ENCODE measurements at regions not wholly inside any gene's neighbourhood (a gene's known extent, or its start where the extent isn't known, plus 50 kb on each side); places are given as distances from the start of the nearest gene placed in this dataset.
"Not testable (repeated sequence)": the region's sequence is repeated elsewhere in the genome, so short reads cannot be mapped to it uniquely, and the experiment has no call there.

DNA sequence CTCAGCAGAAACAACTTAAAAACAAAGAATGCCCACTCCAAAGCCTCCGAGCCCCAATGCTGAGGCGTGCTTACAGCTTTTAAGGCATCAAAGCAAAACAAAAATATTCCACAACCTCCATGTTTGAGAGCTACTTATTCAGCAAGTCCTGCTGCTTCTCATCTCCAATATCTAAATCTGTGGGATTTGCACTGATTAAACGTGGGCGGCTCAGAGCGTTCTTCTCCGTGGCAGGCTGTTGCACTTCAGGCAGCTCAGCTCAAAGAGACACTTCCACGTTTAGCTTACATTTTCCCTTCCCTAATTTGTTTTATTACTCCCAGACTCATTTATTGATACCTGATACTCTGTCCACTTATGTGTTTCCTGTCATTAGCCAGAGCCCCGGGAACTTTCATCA, 282.6 kb upstream of the MCTP2 start:
- no peak for DNase-seq (ENCODE audit: low spot score)

DNA sequence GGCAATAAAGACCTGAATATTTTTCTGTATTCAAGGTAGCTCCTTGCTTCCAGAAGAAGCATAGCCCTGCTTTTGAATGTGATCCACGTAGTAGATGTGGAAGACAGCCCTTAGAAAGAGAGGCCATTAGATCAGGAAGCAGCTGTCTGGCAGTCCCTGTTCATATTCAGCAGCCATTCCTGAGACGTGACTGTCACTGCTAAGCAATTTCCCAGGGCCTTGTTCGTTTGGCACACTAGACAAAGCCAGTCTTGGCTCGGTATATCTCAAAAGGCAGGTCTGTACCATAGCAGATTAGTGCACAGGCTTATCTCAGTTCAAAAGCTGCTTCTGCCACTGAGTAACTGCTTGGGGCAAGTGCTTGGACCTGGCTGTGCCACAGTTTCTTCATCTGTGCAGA, 287.8 kb upstream of the MCTP2 start:
- DNase-seq (ENCODE audit: low spot score), result no peak

DNA sequence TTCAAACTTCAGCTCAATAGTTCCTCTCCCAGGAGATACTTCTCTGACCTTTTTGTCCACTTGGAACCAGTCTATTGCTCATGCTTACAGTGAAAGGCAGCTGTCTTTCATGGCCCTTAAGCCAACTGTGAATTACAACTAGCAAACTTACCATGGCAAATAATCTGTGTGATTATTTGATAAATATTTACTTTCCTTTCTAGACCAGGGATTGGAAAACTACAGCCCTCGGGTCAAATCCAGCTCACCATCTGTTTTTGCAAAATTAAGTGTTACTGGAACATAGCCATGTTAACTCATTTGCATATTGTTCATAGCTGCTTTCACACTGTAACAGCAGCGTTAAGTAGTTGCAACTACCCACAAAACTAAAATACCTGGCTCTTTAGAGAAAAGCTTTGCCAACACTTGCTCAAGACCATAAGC, 289.1 kb upstream of the MCTP2 start:
- DNase-seq (ENCODE audit: low spot score), result no peak

DNA sequence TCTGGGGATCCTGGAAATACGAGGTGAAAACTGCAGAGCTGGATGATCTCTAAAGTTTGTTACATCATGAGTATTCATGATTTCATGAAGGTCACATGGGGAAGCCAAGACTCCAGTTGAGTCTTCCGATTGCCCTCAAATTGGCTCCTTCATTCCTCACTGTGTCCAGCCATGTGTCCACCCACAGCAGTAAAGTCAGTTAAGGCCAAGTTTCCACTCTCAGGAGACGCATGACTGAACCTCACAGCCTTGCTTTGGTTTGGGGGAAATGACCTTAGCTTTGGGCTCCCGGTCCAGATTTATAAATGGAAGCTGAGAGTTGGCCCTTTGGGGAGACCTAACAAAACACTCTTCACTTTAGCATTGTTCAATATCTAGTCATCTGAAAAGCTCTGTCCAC, 289.7 kb upstream of the MCTP2 start:
- no peak for DNase-seq (ENCODE audit: low spot score)

DNA sequence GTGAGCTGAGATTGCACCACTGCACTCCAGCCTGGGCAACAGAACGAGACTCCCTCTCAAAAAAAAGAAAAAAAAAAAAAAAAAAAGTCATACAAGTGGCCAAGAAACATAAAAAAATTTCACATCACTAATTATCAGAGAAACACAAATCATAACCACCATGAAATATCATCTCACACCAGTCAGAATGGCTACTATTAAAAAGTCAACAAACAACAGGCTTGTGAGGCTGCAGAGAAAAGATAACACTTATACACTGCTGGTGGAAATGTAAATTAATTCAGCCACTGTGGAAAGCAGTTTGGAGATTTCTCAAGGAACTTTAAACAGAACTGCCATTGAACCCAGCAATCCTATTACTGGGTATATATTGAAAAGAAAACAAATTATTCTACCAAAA, 291.1 kb upstream of the MCTP2 start:
- DNase-seq (ENCODE audit: low spot score), result no peak

DNA sequence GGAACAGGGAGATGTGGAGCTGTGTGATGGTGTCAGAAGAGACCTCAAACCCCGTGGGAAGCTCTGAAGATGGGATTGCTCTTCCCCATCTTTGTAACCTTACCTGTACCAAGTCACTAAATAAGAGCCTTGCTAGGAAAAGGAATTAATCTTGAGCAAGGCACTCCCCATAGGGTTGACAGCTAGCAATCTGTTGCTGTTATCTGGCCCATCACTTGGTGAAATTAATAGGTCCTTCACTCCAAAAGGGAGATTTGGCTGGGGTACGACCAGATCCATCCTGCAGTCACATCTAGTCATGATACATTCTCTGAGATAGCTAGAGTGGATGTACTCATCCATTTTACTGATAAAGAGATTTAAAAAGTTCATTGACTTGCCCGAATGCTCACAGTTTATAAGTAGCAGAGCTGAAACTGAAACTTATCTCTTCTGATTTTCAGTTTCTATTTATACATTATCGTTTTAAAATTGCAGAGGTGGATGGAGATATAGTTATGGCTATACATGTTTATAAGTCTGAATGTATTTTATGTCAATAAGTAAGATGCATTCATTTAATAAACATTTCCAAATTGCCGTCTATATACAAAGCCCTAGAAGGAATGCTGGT, 299.1 kb upstream of the MCTP2 start:
- no peak for DNase-seq (ENCODE audit: low spot score)

DNA sequence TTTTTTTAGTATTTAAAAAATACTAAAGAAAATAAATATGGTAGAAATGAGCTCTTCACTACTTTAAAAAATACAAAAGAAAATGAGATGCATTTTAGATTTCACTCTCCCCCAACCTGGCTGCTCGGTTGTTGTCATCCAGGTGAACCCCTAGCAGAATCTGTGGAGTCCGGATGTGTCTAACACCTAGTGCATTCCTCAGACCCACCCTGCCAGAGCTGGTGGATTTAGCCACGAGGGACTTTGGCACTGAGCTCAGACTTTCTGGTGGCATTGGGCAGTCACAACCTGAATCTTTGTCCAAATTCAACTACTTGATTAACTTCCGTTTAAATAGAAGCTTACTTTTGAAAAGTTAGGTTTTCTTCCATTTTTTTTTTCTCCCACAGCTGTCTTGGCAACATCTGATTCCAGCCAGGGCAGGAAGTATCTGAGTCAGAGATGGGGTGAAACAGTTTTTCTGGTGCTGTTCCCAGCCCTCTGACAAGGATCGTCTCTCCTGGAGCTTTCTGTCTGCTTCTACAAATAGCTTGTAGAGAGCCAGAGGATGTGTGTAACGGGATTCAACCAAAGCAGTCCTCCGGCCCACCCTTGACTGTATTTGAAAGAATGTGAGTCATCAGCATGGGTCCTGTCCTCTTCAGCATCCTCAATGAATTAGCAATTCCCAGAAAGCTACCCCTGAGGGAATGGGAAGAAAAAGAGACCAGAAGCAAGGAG, 301.8 kb upstream of the MCTP2 start:
- no peak for DNase-seq (ENCODE audit: low spot score)

DNA sequence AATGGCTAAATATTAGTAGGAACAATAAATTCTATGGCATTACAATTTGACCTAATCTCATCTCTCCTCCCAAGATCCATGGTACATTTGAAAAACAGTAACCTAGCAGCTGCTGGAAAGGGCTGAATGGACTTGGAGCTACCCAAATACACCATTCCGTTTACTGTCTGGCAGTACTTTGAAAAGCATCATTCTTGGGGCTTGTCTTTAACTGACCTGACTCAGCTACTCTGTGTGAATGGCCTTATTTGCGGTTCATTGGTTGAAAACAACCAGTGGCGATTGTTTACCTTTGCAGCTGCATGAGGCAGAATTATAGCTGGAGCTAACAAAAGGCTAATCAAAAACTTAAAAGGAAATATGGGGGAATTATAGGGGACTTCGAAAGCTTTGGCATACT, 311.2 kb upstream of the MCTP2 start:
- DNase-seq (ENCODE audit: low spot score), result no peak

DNA sequence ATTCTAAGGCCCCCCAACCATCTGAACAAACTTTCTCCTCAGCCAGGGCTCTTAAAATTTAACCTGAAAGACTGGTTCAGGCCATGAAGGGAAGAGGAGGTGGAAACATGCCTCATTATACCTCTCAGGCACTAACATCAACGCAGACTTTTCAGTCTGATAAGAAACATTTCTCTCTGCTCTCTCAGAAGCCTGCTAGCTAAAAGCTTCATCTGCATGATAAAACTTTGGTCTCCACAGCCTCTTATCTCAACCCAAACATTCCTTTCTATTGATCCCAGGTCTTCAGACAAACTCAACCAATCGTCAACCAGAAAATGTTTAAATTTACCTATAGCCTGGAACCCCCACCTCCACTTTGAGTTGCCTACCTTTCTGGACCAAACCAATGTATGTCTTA, 312.6 kb upstream of the MCTP2 start:
- DNase-seq (ENCODE audit: low spot score), result not testable (repeated sequence)

DNA sequence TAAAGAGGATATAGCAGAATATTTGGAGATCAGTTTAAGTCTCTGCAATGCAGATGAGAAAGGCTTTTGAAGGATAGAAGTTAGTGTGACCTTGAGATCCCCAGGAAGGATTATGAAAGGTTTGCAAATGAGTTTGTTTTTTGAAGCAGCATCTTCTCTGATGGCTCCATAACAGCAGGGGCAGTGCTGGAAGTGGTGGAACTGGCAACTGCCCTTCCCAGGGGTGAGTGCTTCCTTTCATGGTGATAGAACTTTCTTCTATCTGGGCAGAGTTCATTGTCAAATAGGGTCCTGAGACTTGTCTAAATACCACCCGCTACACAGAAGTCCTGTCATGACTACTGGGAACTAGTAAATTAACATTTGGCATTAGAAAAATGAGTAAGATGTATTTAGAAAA, 314.2 kb upstream of the MCTP2 start:
- no peak for DNase-seq (ENCODE audit: low spot score)

DNA sequence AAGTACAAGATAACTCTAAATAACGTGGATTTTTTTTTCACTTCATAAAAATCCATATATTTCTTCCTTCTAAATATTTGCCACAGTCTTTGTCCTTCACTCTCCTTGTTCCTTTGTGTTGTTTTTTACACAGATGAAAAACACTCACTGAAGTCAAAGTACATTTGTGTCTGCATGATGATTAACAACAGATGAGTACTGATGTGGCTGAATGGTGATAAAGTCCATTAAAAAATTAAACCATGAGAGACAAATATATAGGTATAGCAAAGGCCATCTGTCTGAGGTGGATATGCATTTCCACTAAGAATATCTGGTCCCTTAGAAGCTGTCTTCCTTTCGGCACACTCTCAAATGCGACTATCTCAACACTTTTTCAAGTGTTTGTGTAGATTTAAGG, 317.5 kb upstream of the MCTP2 start:
- DNase-seq (ENCODE audit: low spot score), result no peak

DNA sequence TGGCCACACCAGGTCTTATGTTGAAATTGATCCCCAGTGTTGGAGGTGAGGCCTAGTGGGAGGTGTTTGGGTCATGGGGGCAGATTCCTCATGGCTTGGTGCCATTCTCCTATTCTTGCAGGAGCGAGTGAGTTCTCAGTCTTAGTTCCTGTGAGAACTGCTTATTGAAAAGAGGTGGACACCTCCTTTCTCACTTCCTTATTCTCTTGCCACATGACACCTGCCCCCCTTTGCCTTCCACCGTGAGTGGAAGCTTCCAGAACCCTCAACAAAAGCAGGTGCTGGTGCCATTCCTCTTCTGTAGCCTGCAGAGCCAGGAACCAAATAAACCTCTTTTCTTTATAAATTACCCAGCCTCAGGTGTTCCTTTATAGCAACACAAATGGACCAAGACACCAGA, 318.1 kb upstream of the MCTP2 start:
- no peak for DNase-seq (ENCODE audit: low spot score)

DNA sequence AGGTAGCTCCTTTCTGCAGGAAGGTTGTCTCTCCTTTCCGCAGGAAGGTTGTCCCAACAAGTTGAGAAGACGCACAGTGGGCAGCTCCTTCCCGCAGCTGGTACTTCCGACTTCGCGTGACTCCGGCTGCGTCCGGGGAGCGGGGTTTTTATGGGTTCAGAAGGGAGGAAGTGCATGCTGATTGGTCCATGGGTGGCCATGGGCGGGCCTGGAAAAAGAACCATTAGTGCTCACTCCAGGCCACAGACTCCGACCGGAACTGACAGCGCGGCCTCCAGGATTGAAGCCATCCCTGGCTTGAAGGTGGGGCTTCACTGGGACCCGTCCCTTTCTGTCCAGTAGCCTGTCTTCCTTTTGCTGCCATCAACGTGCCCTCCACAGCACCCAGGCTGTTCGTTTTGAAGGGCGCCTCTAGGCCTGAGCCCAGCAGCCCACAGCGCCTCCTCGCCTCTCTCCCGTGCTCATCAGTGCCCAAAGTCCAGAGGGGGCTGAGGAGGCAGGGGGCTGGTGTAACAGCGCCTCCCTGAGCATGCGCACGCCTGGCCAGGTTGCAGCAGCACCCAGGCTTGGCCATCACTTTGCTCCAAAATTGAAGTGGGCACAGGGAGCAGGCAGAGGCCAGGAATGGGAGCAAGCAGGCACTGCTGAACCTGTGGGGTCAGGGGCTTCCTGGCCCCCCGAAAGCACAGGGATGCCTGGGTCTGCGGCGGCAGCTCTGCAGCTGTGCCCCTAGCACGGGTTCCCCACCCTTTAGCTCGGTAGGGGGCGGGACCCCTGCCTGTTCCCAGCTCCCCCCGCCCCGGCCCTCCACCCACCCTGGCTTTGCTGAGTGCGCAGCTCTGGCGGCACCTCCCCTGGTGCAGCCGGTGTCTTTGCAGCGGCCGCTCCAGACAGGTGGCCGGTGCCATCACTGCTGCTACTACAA, 330.6 kb upstream of the MCTP2 start:
- DNase-seq (ENCODE audit: low spot score), result no peak

DNA sequence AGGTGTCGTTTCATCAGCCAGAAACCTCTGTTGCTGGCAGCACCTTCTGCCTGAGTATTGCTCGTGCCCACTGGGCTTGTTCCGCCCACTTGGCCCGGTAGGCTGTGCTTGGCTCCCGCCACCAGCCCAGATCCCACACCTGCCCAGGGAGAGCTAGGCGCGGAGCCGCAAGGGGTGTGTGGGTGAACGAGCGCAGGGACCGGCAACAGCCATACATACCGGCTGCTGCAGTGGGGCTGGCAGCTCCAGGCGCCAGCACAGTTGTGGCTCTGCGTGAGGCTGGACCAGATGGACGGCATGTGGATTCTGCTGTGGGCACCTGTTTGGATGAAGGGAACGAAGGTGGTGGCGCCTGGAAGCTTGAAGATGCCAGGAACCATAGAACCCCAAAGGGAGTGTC, 331.5 kb upstream of the MCTP2 start:
- DNase-seq (ENCODE audit: low spot score), result no peak

DNA sequence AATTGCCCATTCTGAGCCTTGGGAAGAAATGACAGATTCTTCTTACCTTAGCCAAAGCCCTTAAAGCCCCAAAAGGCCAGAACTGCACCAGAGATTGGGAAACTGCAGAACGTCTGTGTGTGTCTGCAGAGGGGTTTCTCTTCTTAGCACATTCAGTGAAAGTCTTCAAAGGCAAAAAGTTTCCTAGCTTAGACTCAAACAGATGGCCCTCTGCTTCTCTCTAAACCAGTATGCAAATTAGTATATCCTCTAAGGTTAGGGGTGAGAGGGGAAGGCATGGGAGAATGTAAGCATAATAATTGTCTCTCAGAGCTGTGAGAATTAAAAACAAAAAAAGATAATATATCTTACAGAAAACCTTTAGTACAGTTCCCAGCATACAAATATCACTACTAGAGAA, 334.0 kb upstream of the MCTP2 start:
- DNase-seq (ENCODE audit: low spot score), result no peak

DNA sequence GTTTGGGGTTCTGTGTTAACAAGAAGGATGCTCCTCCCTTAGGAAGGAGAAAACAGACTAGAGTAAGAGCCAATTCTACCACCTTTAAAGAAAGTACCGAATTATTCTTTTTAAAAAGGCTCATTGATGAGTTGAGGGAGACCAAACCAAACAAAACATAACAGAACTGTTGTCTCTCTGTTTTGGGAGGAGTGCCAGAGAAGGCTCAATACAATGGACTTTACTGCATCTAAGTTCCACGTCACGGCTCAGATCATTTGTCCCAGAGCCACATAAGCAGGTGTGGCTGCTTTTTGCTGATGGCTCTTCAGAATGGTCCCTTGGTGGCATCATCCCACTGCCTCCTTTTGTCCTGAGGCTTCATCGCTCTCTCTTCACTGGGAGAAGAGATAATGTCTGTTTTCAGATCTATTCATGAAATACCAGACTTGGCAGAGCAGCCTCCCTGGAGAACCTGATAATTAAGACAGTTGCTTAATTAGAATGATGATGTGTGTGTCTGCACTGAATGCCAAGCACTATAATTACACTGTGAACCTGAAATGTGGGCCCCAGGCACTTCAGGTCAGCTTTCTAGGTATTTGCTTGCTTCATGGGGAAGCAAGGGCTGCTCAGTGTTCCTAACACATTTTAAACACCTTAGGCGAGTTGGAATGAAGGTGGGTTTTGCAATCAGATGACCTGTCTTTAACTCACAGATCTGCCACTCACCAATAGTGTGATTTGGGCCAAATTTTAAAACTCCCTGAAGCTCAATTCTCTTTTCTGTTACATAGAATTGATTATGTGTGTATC, 335.2 kb upstream of the MCTP2 start:
- DNase-seq (ENCODE audit: low spot score), result no peak

DNA sequence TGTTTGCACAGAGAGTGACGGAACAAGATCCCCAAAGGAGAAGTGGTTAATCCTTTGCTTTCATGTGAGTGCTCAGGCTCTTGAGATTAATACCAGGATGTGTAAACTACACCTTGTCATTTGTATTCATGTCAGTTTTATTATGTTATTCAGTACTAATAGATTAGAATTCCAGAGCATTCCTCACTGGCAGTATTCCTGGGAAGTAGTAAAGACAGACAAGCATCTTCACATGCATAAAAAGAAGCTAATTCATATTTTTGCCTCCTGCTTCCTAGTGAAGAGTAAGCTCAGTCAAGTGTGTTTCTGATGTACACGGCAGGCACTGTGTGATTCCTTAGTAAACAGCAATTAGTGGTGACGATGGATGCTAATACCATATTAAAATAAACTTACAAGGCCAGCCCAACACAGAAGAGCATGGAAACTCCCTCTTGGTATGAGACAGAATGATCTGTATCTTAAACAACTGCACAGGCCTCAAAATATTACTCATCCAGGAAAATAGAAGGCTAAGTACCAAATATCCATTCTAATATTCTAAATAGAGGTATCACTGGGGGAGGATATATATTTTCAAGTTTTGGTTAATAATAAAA, 336.8 kb upstream of the MCTP2 start:
- DNase-seq (ENCODE audit: low spot score), result no peak

DNA sequence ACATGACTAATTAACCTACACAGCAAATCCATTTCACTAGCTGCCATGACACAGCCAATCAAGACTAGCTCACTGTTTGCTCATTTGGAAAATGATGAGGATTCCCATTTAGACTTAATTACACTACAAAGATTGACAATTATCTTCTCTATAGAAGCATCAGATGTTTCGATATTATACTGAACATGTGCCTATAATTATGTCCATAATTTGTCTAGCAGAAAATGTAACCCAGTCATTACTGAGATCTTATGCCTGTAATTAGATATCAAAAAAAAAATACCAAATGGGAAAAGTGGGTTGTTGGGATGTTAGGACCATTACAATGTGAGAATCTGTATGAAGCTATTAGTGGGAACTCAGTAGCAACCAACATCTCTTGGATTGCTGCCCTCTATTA, 344.2 kb upstream of the MCTP2 start:
- DNase-seq (ENCODE audit: low spot score), result no peak

DNA sequence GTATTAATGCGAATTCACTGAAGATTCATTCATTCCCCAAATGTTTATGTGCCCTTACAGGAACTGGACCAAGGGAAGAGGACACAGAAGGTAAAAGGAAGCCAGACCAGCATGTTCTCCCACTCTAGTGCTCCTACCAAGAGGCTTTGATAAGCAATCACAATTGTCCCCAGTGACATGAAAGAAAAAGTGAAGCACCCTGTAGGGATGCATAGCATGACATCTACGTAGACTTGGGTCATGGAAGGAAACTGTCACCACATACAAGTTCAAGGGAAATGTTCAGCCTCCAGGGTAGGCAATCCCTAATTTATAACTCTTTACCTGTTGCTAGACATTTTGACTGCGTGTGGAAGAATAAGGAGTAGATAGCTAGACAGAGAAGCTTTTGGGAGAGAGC, 348.6 kb upstream of the MCTP2 start:
- no peak for DNase-seq (ENCODE audit: low spot score)

DNA sequence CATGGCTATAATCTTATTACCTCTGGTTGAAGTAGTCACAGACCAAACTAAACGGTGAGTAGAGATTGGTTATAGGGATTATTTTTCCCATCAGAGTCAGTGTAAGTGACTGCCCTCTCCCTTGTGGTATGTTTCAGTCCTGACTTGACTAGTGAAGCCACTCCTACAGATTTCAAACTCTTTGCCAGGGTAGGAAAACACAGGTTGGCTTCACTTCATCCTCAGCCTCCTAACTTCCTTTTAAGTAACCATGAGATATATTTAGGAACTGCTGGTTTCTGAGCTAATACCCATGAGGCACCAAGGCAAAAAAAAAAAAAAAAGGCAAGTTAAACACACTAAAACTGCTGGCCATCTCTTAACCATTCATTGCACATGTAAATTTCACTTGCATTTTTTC, 349.2 kb upstream of the MCTP2 start:
- no peak for DNase-seq (ENCODE audit: low spot score)

DNA sequence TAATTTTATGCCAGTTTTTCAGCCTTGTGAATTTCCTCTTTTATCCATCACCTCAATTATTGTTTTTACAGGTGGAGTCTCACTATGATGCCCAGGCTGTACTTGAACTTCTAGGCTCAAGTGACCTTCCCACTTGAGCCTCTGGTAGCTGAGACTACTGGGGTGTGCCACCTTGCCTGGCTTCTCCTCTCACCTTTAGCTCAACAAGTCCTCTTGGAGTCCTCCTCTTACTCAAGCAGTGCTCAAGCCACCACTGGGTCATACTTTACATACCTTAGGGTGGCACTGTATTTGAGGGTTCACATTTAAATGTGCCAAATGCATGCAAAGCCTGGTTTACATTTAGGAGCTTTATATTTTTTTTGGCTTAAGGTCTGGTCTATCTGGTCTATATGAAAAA, 350.1 kb upstream of the MCTP2 start:
- DNase-seq (ENCODE audit: low spot score), result no peak

DNA sequence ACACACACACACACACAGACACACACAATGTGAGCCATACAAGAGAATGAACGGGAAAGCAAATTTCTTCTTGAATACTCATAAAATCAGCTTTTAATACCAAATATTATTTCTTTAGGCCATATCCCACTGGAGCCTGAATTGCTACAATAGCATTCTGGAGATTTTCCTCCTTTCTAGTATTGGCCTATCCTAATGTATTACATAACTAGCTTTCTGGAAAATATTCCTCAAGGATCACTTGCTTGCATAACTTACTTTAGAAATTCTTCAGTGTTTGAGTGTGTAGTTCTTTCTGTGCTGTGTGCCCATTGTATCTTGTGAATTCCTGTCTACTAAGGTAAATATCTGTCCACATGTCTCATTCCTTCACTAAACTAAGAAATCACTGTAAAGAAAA, 351.0 kb upstream of the MCTP2 start:
- DNase-seq (ENCODE audit: low spot score), result no peak
